ENCODE measurements at regions not wholly inside any gene's neighbourhood (a gene's known extent, or its start where the extent isn't known, plus 50 kb on each side); places are given as distances from the start of the nearest gene placed in this dataset.

DNA sequence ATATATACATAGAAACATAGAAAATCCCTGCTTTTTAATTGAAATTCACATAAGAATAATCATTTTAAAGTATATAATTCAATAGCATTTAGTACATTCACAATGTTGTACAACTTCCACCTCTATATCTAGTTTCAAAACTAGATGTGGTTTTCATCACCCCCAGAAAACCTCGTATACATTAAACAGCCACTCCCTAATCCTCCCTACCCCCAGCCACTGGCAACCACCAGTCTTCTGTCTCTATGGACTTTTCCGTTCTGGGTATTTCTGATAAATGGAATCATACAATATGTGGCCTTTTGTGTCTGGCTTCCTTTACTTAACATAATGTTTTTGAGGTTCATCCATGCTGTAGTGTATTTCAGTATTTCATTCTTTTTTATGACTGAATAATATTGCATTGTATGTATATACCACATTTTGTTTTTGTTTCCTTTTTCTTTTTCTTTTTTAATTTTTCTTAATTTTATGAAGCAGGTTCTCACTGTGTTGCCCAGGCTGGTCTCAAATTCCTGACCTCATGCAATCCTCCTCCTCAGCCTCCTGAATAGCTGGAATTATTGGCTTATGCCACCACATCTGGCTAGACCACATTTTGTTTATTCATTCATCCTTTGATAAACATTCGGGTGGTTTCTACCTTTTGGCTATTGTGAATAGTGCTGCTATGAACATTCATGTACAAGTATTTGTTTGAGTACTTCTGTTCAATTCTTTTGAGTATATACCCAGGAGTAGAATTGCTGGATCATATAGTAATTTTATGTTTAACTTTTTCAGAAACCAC lies 50.6 kb upstream of the RNF152 start:
- TF ChIP-seq, protein P1, sequence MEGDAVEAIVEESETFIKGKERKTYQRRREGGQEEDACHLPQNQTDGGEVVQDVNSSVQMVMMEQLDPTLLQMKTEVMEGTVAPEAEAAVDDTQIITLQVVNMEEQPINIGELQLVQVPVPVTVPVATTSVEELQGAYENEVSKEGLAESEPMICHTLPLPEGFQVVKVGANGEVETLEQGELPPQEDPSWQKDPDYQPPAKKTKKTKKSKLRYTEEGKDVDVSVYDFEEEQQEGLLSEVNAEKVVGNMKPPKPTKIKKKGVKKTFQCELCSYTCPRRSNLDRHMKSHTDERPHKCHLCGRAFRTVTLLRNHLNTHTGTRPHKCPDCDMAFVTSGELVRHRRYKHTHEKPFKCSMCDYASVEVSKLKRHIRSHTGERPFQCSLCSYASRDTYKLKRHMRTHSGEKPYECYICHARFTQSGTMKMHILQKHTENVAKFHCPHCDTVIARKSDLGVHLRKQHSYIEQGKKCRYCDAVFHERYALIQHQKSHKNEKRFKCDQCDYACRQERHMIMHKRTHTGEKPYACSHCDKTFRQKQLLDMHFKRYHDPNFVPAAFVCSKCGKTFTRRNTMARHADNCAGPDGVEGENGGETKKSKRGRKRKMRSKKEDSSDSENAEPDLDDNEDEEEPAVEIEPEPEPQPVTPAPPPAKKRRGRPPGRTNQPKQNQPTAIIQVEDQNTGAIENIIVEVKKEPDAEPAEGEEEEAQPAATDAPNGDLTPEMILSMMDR (IDR thresholded peaks at IDR 0.05), result no peak
- TF ChIP-seq POLR2A (IDR thresholded peaks at IDR 0.05), result no peak

All from prostate gland (tissue), 2 donors.